Fibroblast of lung (primary cell): ENCODE measurements at regions not wholly inside any gene's neighbourhood (a gene's known extent, or its start where the extent isn't known, plus 50 kb on each side); places are given as distances from the start of the nearest gene placed in this dataset.

Source experiments
- CTCF ChIP-seq, 2 donors: IDR thresholded peaks in 1 of 2; conservative IDR thresholded peaks in 1 of 2; 1 replicate in 1 of 2; 2 replicates in 1 of 2; pipeline ENCODE4 v1.5.1; 2011 to 2012; ENCODE audit warnings: low read length in 2 of 2, control low read depth in 1 of 2, inconsistent platforms in 1 of 2, low read depth in 1 of 2, mild to moderate bottlenecking in 1 of 2
- EZH2 ChIP-seq: IDR thresholded peaks from 2 replicates; pipeline ENCODE4 v1.5.1; 2012; ENCODE audit warnings: low read length, control low read depth, mild to moderate bottlenecking; ENCODE audit errors: missing control alignments

GRCh38 chr18:8966821-8967220 is 135.7 kb upstream of the NDUFV2 start:
- TF ChIP-seq CTCF (conservative IDR thresholded peaks at IDR 0.05 in 1 of 2, IDR thresholded peaks at IDR 0.05 in 1 of 2; ENCODE audit: low read depth in 1 of 2, low read length in 2 of 2) (no peak), EZH2 (no peak)
